HG03108 (cell line): ENCODE measurements at regions not wholly inside any gene's neighbourhood (a gene's known extent, or its start where the extent isn't known, plus 50 kb on each side); places are given as distances from the start of the nearest gene placed in this dataset.
"Not testable (repeated sequence)": the region's sequence is repeated elsewhere in the genome, so short reads cannot be mapped to it uniquely, and the experiment has no call there.

Experiments used
- ATAC-seq: cut with Tn5 transposase; IDR thresholded peaks from one replicate; pipeline ENCODE4 v1.9.1; 2021; ENCODE audit warnings: moderate library complexity; ENCODE audit not compliant: unreplicated experiment

GRCh38 chr7:25436413-25436812 lies 208.1 kb upstream of the NPVF start:
- no peak for ATAC-seq

- ATAC-seq: no peak
Measured at GRCh38 chr7:25437308-25437707, 209.0 kb upstream of the NPVF start.

- ATAC-seq: no peak
Measured at GRCh38 chr7:25444991-25445390, 216.7 kb upstream of the NPVF start.

- ATAC-seq: no peak
Measured at GRCh38 chr7:25448301-25448700, 220.0 kb upstream of the NPVF start.

GRCh38 chr7:25454020-25454419 lies 225.7 kb upstream of the NPVF start:
- ATAC-seq: no peak

GRCh38 chr7:25454562-25455041 lies 226.3 kb upstream of the NPVF start:
- no peak for ATAC-seq

- no peak for ATAC-seq
Measured at GRCh38 chr7:25455683-25456251, 227.5 kb upstream of the NPVF start.

- ATAC-seq: no peak
Measured at GRCh38 chr7:25456467-25457171, 228.3 kb upstream of the NPVF start.

- no peak for ATAC-seq
Measured at GRCh38 chr7:25459057-25459456, 230.8 kb upstream of the NPVF start.

- ATAC-seq: no peak
Measured at GRCh38 chr7:25460433-25460832, 232.1 kb upstream of the NPVF start.

GRCh38 chr7:25469669-25470068 lies 241.4 kb upstream of the NPVF start:
- no peak for ATAC-seq

GRCh38 chr7:25476863-25477499 lies 248.7 kb upstream of the NPVF start:
- ATAC-seq: no peak

- not testable (repeated sequence) for ATAC-seq
Measured at GRCh38 chr7:25478221-25478620, 249.9 kb upstream of the NPVF start.

GRCh38 chr7:25478925-25479324 lies 250.6 kb upstream of the NPVF start:
- ATAC-seq: no peak

GRCh38 chr7:25481891-25482290 lies 253.6 kb upstream of the NPVF start:
- ATAC-seq: no peak

GRCh38 chr7:25482631-25483030 lies 254.3 kb upstream of the NPVF start:
- no peak for ATAC-seq

GRCh38 chr7:25485026-25485425 lies 256.7 kb upstream of the NPVF start:
- no peak for ATAC-seq

GRCh38 chr7:25486656-25487055 lies 258.4 kb upstream of the NPVF start:
- no peak for ATAC-seq

- ATAC-seq: no peak
Measured at GRCh38 chr7:25493805-25494366, 265.6 kb upstream of the NPVF start.

- no peak for ATAC-seq
Measured at GRCh38 chr7:25494896-25495295, 266.6 kb upstream of the NPVF start.

GRCh38 chr7:25495342-25496250 lies 267.3 kb upstream of the NPVF start:
- ATAC-seq: no peak
